Fibroblast of lung (primary cell): ENCODE measurements at regions not wholly inside any gene's neighbourhood (a gene's known extent, or its start where the extent isn't known, plus 50 kb on each side); places are given as distances from the start of the nearest gene placed in this dataset.

ENCODE experiments used
- DNase-seq, 2 donors: peaks; one replicate each; pipeline versions ENCODE4 v3.0.0 to v3.0.0-alpha.2; 2010; ENCODE audit warnings: low read depth in 2 of 2
- H2AFZ ChIP-seq: 2 replicates; pipeline ENCODE4 v1.5.1; 2012; ENCODE audit warnings: low read length, control low read depth, inconsistent platforms
- H3K27ac ChIP-seq: 2 replicates; pipeline ENCODE4 v1.5.1; 2011; ENCODE audit warnings: low read length, control low read depth; ENCODE audit not compliant: insufficient read depth
- H3K27me3 ChIP-seq: 2 replicates; pipeline ENCODE4 v1.5.1; 2011; ENCODE audit warnings: mild to moderate bottlenecking, low read length; ENCODE audit not compliant: control insufficient read depth, insufficient read depth
- H3K36me3 ChIP-seq: 2 replicates; pipeline ENCODE4 v1.5.1; 2011; ENCODE audit warnings: low read length; ENCODE audit not compliant: control insufficient read depth, insufficient read depth
- H3K4me1 ChIP-seq: 2 replicates; pipeline ENCODE4 v1.5.1; 2011; ENCODE audit warnings: low read length; ENCODE audit not compliant: control insufficient read depth, insufficient read depth; ENCODE audit errors: extremely low read depth
- H3K4me2 ChIP-seq: 2 replicates; pipeline ENCODE4 v1.5.1; 2011; ENCODE audit warnings: low read length, control low read depth; ENCODE audit not compliant: insufficient read depth; ENCODE audit errors: extremely low read depth
- H3K4me3 ChIP-seq, 4 experiments: fragments of 200-600 bp in 1 of 4; sonication (generic) in 1 of 4; replicated peaks in 1 of 4; 2 replicates each; pipeline ENCODE4 v1.5.1; 2011 to 2016; ENCODE audit warnings: low read length in 4 of 4, low read depth in 3 of 4, mild to moderate bottlenecking in 3 of 4, control low read depth in 2 of 4, inconsistent platforms in 1 of 4, mixed read lengths in 1 of 4; ENCODE audit not compliant: insufficient read depth in 1 of 4; ENCODE audit errors: control extremely low read depth in 1 of 4
- H3K79me2 ChIP-seq: 2 replicates; pipeline ENCODE4 v1.5.1; 2012; ENCODE audit warnings: mild to moderate bottlenecking, low read length, inconsistent platforms; ENCODE audit not compliant: control insufficient read depth, insufficient read depth
- H3K9ac ChIP-seq: 2 replicates; pipeline ENCODE4 v1.5.1; 2011; ENCODE audit warnings: mild to moderate bottlenecking, low read length, control low read depth; ENCODE audit not compliant: insufficient read depth
- H3K9me3 ChIP-seq: 2 replicates; pipeline ENCODE4 v1.5.1; 2012; ENCODE audit warnings: low read depth, low read length; ENCODE audit not compliant: control insufficient read depth, insufficient read depth
- H4K20me1 ChIP-seq: 2 replicates; pipeline ENCODE4 v1.5.1; 2011; ENCODE audit warnings: low read length; ENCODE audit not compliant: control insufficient read depth, insufficient read depth; ENCODE audit errors: extremely low read depth
- EZH2 ChIP-seq: IDR thresholded peaks from 2 replicates; pipeline ENCODE4 v1.5.1; 2012; ENCODE audit warnings: low read length, control low read depth, mild to moderate bottlenecking; ENCODE audit errors: missing control alignments
- TF ChIP-seq, protein P1 (sequence below), 2 donors: IDR thresholded peaks in 1 of 2; conservative IDR thresholded peaks in 1 of 2; 1 replicate in 1 of 2; 2 replicates in 1 of 2; pipeline ENCODE4 v1.5.1; 2011 to 2012; ENCODE audit warnings: low read length in 2 of 2, control low read depth in 1 of 2, inconsistent platforms in 1 of 2, low read depth in 1 of 2, mild to moderate bottlenecking in 1 of 2

DNA sequence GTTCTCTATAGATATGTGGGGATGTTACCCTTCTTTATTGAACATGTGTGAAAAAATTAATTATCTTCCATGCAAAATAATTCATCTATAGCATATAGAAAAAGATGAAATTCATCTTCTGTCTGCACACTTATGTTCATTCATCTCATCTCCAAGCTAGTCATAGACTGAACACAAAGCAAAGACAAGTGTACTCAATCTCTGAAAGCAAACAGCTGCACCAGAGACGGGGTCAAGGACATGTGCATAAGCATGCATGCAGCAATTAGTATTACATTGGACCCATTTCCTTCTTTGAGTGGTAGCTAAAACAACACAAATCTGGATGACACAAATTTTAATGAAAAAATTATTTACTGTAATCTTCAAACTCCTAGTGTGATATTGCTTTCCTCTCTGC lies 547.0 kb upstream of the COX7C start:
- no peaks in the 10 kb centered on the region for H3K9me3 ChIP-seq
- no peaks in the 10 kb centered on the region for H4K20me1 ChIP-seq
- no peak overlapping the region for H3K27ac ChIP-seq
- H3K4me1 ChIP-seq: no peaks in the 10 kb centered on the region
- no peaks in the 10 kb centered on the region for H3K27me3 ChIP-seq
- H3K36me3 ChIP-seq: no peaks in the 10 kb centered on the region
- no peak for DNase-seq
- H3K4me3 ChIP-seq: no peak overlapping the region
- no peak overlapping the region for H2AFZ ChIP-seq
- no peak overlapping the region for H3K4me2 ChIP-seq
- H3K79me2 ChIP-seq: no peaks in the 10 kb centered on the region
- no peak overlapping the region for H3K9ac ChIP-seq
- TF ChIP-seq, protein P1, sequence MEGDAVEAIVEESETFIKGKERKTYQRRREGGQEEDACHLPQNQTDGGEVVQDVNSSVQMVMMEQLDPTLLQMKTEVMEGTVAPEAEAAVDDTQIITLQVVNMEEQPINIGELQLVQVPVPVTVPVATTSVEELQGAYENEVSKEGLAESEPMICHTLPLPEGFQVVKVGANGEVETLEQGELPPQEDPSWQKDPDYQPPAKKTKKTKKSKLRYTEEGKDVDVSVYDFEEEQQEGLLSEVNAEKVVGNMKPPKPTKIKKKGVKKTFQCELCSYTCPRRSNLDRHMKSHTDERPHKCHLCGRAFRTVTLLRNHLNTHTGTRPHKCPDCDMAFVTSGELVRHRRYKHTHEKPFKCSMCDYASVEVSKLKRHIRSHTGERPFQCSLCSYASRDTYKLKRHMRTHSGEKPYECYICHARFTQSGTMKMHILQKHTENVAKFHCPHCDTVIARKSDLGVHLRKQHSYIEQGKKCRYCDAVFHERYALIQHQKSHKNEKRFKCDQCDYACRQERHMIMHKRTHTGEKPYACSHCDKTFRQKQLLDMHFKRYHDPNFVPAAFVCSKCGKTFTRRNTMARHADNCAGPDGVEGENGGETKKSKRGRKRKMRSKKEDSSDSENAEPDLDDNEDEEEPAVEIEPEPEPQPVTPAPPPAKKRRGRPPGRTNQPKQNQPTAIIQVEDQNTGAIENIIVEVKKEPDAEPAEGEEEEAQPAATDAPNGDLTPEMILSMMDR (conservative IDR thresholded peaks at IDR 0.05 in 1 of 2, IDR thresholded peaks at IDR 0.05 in 1 of 2; ENCODE audit: low read depth in 1 of 2, low read length in 2 of 2): no peak
- no peak for TF ChIP-seq EZH2

DNA sequence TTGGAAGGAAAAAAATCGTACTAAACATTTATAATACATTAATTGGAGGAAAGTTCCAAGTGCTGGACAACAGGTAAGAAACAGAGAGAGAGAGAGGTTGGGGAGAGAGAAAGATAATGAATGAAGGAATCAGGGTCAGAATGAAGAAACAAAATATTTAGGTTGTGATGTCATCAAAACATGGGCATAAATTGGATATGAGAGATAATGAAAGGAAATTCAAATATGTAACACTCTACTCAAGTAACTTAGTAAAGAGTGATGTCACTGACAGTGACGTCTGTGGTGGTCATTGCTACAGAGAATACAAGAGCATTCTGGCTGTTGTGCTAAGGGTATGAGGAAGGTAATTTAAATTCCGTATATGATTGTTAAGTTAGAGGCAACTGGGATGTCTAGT lies 543.4 kb upstream of the COX7C start:
- DNase-seq: no peak
- Histone ChIP-seq H3K79me2 (no peaks in the 10 kb centered on the region), H4K20me1 (no peaks in the 10 kb centered on the region), H3K4me3 (no peak overlapping the region), H3K27ac (no peak overlapping the region), H2AFZ (no peak overlapping the region), H3K4me2 (no peak overlapping the region), H3K27me3 (no peaks in the 10 kb centered on the region), H3K9me3 (no peaks in the 10 kb centered on the region), H3K9ac (no peak overlapping the region), H3K36me3 (no peaks in the 10 kb centered on the region), H3K4me1 (no peaks in the 10 kb centered on the region)
- TF ChIP-seq, protein P1 (conservative IDR thresholded peaks at IDR 0.05 in 1 of 2, IDR thresholded peaks at IDR 0.05 in 1 of 2; ENCODE audit: low read depth in 1 of 2, low read length in 2 of 2): no peak
- no peak for TF ChIP-seq EZH2

DNA sequence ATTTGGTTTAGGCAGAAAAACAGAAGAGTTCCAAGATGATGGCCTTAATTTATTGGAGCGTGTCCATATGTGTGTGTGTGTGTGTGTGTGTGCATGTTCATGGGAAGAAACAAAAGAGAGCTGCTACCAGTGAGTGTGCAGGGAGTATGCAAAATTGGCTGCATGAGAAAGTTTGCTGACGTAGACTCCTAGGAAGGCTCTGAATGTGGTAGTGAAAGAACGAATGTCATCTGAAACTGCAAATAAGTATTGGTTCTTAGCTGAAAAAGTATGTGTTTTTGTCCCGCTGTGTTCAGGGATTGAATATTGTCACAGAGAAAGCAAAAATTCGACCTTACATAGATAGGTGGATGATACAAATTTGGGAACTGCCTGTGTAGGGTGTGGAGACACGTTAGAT lies 542.6 kb upstream of the COX7C start:
- Histone ChIP-seq H3K9ac (no peak overlapping the region), H4K20me1 (no peaks in the 10 kb centered on the region), H3K4me3 (no peak overlapping the region), H3K27me3 (no peaks in the 10 kb centered on the region), H3K27ac (no peak overlapping the region), H3K4me1 (no peaks in the 10 kb centered on the region), H3K36me3 (no peaks in the 10 kb centered on the region), H3K9me3 (no peaks in the 10 kb centered on the region), H3K4me2 (no peak overlapping the region), H3K79me2 (no peaks in the 10 kb centered on the region), H2AFZ (no peak overlapping the region)
- DNase-seq: no peak
- TF ChIP-seq, protein P1 (conservative IDR thresholded peaks at IDR 0.05 in 1 of 2, IDR thresholded peaks at IDR 0.05 in 1 of 2; ENCODE audit: low read depth in 1 of 2, low read length in 2 of 2): no peak
- no peak for TF ChIP-seq EZH2
